K562 (cell line): ENCODE measurements at regions not wholly inside any gene's neighbourhood (a gene's known extent, or its start where the extent isn't known, plus 50 kb on each side); places are given as distances from the start of the nearest gene placed in this dataset.

ENCODE experiments used
- EP400 ChIP-seq: fragments of 450-650 bp; IDR thresholded peaks from 2 replicates; pipeline ENCODE4 v1.6.1; 2017; ENCODE audit warnings: antibody characterized with exemption, mild to moderate bottlenecking, moderate library complexity
- ESRRA ChIP-seq: fragments of 450-650 bp; IDR thresholded peaks from 2 replicates; pipeline ENCODE4 v1.6.1; 2014; ENCODE audit warnings: low read depth, mild to moderate bottlenecking, moderate library complexity, borderline replicate concordance
- KLF6 ChIP-seq: fragments of 250-450 bp; sonication (Bioruptor Pico); IDR thresholded peaks from 2 replicates; pipeline ENCODE4 v1.4.0; 2020; ENCODE audit warnings: mild to moderate bottlenecking, moderate library complexity, borderline replicate concordance
- RBM15 ChIP-seq: fragments of 200-400 bp; formaldehyde crosslinking; IDR thresholded peaks from 2 replicates; pipeline ENCODE4 v1.6.1; 2018; ENCODE audit warnings: mild to moderate bottlenecking, low read length, moderate library complexity; ENCODE audit not compliant: insufficient read depth
- RBM17 ChIP-seq: fragments of 200-400 bp; formaldehyde crosslinking; IDR thresholded peaks from 2 replicates; pipeline ENCODE4 v1.6.1; 2017; ENCODE audit warnings: low read depth, mild to moderate bottlenecking, low read length, borderline replicate concordance
- SIRT6 ChIP-seq: IDR thresholded peaks from one replicate; pipeline ENCODE4 v1.6.1; 2012; ENCODE audit warnings: low read depth, mild to moderate bottlenecking, control low read depth, inconsistent platforms, low read length, moderate library complexity
- SMAD2 ChIP-seq: fragments of 150-350 bp; IDR thresholded peaks from 2 replicates; pipeline ENCODE4 v1.6.1; 2014; ENCODE audit warnings: low read depth, mild to moderate bottlenecking, low read length
- SRSF7 ChIP-seq: fragments of 200-400 bp; formaldehyde crosslinking; optimal IDR thresholded peaks from 2 replicates; pipeline ENCODE3; 2017; ENCODE audit warnings: mild to moderate bottlenecking, low read depth, low read length
- STAT5A ChIP-seq: IDR thresholded peaks from 2 replicates; pipeline ENCODE4 v1.6.1; 2012; ENCODE audit warnings: low read length, inconsistent platforms, borderline replicate concordance
- TRIM24 ChIP-seq, 2 experiments: fragments of 450-650 bp; IDR thresholded peaks; 2 replicates each; pipeline ENCODE4 v1.6.1; 2016
- ZC3H11A ChIP-seq: IDR thresholded peaks from 2 replicates; pipeline ENCODE4 v1.6.1; 2012; ENCODE audit warnings: low read depth, low read length, improper control_type of control experiment
- ZNF140 ChIP-seq: fragments of 250-450 bp; sonication (Bioruptor Pico); IDR thresholded peaks from 2 replicates; pipeline ENCODE4 v1.8.0; 2021; ENCODE audit warnings: moderate library complexity, mild to moderate bottlenecking, inconsistent platforms
- ZNF174 ChIP-seq: fragments of 250-450 bp; sonication (Bioruptor Pico); IDR thresholded peaks from 2 replicates; pipeline ENCODE4 v1.4.0; 2020; ENCODE audit warnings: mild to moderate bottlenecking
- ZNF583 ChIP-seq: fragments of 250-450 bp; sonication (Bioruptor Pico); IDR thresholded peaks from 2 replicates; pipeline ENCODE4 v1.4.0; 2020
- ZNF695 ChIP-seq: fragments of 450-650 bp; formaldehyde crosslinking; IDR thresholded peaks from 2 replicates; pipeline ENCODE4 v1.4.0; 2020; ENCODE audit warnings: mild to moderate bottlenecking, moderate library complexity
- ZNF717 ChIP-seq: fragments of 250-450 bp; sonication (Bioruptor Pico); IDR thresholded peaks from 2 replicates; pipeline ENCODE4 v1.5.0; 2021
- TF ChIP-seq, protein P1 (sequence below): fragments of 250-450 bp; sonication (Bioruptor Pico); IDR thresholded peaks from 2 replicates; pipeline ENCODE4 v1.8.0; 2022; ENCODE audit warnings: moderate library complexity, mild to moderate bottlenecking, inconsistent platforms
- TF ChIP-seq, protein P2 (sequence below): fragments of 450-650 bp; formaldehyde crosslinking; IDR thresholded peaks from 2 replicates; pipeline ENCODE4 v1.4.0; 2020; ENCODE audit warnings: mild to moderate bottlenecking, moderate library complexity
- TF ChIP-seq, protein P3 (sequence below): sonication (generic); formaldehyde crosslinking; IDR thresholded peaks from 2 replicates; pipeline ENCODE4 v1.8.0; 2023; ENCODE audit warnings: mild to moderate bottlenecking, missing genetic modification reagents
- TF ChIP-seq, protein P4 (sequence below): fragments of 450-650 bp; IDR thresholded peaks from 2 replicates; pipeline ENCODE4 v1.6.1; 2016
- TF ChIP-seq, protein P5 (sequence below): fragments of 250-450 bp; sonication (Bioruptor Pico); IDR thresholded peaks from 2 replicates; pipeline ENCODE4 v1.4.0; 2020; ENCODE audit warnings: mild to moderate bottlenecking, moderate library complexity, borderline replicate concordance

DNA sequence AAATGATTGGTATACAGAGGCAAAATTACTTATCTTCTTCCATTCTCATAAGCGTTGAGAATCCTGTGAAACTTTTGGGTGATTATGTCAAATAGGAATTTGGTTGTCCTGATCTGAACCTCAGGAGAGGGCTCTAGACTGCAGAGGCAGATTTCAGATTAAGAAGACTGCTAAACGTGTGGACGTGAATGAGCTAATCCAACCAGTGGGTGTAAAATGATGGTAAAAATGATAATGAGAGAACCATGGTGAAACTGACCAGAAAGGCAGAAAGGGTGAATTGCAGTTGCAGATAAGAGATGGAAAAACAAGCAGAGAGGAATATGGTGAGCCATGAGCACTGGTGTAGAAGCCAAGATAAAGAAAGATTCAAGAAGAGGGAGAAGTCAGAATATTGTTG is 1200.2 kb upstream of the CDH6 start (continued):
- TF ChIP-seq, protein P1, sequence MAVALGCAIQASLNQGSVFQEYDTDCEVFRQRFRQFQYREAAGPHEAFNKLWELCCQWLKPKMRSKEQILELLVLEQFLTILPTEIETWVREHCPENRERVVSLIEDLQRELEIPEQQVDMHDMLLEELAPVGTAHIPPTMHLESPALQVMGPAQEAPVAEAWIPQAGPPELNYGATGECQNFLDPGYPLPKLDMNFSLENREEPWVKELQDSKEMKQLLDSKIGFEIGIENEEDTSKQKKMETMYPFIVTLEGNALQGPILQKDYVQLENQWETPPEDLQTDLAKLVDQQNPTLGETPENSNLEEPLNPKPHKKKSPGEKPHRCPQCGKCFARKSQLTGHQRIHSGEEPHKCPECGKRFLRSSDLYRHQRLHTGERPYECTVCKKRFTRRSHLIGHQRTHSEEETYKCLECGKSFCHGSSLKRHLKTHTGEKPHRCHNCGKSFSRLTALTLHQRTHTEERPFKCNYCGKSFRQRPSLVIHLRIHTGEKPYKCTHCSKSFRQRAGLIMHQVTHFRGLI: no peak
- TF ChIP-seq STAT5A: peak; percentile 50; the same call in 1 of the 2 replicates
- no peak for TF ChIP-seq ZNF717 (CRISPR knock-in tag)
- TF ChIP-seq SRSF7: no peak
- TF ChIP-seq SIRT6: no peak
- no peak for TF ChIP-seq ZNF695
- TF ChIP-seq ZNF174 (CRISPR knock-in tag): no peak
- TF ChIP-seq RBM15: no peak
- no peak for TF ChIP-seq SMAD2
- no peak for TF ChIP-seq ZC3H11A
- TF ChIP-seq, protein P2, sequence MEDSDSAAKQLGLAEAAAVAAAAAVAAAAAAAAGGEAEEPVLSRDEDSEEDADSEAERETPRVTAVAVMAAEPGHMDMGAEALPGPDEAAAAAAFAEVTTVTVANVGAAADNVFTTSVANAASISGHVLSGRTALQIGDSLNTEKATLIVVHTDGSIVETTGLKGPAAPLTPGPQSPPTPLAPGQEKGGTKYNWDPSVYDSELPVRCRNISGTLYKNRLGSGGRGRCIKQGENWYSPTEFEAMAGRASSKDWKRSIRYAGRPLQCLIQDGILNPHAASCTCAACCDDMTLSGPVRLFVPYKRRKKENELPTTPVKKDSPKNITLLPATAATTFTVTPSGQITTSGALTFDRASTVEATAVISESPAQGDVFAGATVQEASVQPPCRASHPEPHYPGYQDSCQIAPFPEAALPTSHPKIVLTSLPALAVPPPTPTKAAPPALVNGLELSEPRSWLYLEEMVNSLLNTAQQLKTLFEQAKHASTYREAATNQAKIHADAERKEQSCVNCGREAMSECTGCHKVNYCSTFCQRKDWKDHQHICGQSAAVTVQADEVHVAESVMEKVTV: no peak
- TF ChIP-seq, protein P3, sequence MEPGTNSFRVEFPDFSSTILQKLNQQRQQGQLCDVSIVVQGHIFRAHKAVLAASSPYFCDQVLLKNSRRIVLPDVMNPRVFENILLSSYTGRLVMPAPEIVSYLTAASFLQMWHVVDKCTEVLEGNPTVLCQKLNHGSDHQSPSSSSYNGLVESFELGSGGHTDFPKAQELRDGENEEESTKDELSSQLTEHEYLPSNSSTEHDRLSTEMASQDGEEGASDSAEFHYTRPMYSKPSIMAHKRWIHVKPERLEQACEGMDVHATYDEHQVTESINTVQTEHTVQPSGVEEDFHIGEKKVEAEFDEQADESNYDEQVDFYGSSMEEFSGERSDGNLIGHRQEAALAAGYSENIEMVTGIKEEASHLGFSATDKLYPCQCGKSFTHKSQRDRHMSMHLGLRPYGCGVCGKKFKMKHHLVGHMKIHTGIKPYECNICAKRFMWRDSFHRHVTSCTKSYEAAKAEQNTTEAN (CRISPR knock-in tag): no peak
- TF ChIP-seq, protein P4, sequence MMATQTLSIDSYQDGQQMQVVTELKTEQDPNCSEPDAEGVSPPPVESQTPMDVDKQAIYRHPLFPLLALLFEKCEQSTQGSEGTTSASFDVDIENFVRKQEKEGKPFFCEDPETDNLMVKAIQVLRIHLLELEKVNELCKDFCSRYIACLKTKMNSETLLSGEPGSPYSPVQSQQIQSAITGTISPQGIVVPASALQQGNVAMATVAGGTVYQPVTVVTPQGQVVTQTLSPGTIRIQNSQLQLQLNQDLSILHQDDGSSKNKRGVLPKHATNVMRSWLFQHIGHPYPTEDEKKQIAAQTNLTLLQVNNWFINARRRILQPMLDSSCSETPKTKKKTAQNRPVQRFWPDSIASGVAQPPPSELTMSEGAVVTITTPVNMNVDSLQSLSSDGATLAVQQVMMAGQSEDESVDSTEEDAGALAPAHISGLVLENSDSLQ: no peak
- peak; percentile 87 to 88 for TF ChIP-seq TRIM24 (IDR thresholded peaks at IDR 0.05)
- no peak for TF ChIP-seq RBM17
- no peak for TF ChIP-seq ESRRA
- no peak for TF ChIP-seq ZNF583
- 0 out of 2 replicates have a peak, but pooled peaks have one; percentile 20 for TF ChIP-seq EP400
- TF ChIP-seq, protein P5, sequence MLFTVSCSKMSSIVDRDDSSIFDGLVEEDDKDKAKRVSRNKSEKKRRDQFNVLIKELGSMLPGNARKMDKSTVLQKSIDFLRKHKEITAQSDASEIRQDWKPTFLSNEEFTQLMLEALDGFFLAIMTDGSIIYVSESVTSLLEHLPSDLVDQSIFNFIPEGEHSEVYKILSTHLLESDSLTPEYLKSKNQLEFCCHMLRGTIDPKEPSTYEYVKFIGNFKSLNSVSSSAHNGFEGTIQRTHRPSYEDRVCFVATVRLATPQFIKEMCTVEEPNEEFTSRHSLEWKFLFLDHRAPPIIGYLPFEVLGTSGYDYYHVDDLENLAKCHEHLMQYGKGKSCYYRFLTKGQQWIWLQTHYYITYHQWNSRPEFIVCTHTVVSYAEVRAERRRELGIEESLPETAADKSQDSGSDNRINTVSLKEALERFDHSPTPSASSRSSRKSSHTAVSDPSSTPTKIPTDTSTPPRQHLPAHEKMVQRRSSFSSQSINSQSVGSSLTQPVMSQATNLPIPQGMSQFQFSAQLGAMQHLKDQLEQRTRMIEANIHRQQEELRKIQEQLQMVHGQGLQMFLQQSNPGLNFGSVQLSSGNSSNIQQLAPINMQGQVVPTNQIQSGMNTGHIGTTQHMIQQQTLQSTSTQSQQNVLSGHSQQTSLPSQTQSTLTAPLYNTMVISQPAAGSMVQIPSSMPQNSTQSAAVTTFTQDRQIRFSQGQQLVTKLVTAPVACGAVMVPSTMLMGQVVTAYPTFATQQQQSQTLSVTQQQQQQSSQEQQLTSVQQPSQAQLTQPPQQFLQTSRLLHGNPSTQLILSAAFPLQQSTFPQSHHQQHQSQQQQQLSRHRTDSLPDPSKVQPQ: no peak
- TF ChIP-seq ZNF140 (CRISPR knock-in tag): no peak
- TF ChIP-seq KLF6 (CRISPR knock-in tag): no peak
